ENCODE measurements at regions not wholly inside any gene's neighbourhood (a gene's known extent, or its start where the extent isn't known, plus 50 kb on each side); places are given as distances from the start of the nearest gene placed in this dataset.

DNA sequence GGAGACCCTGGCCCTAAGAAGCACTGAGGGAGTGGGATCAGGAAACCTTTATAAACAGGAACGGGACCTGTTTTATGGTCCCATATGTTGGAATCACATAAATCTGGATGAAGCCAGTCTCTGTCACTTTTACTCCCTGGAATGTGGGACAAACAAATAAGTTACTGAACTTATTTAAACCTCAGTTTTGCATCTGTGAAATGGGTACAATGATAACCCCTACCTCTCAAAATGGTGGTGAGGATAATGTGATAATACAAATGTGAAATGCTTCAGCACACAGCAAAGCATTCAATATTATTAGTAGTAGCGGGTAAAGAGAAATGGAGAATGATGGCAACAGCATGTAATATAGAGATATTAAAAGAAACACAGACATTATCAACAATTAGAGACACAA is 298.9 kb downstream of the ZSWIM6 start:
- BruUV-seq (replicated peaks), result no TSS peak
- H3F3A ChIP-seq (ENCODE audit: insufficient read depth, low read depth), result no peaks in the 10 kb centered on the region
- H2AFZ ChIP-seq, result no peak overlapping the region
- no peaks in the 10 kb centered on the region for H3K4me1 ChIP-seq (replicated peaks; ENCODE audit: insufficient read depth)
- ChIA-PET CTCF (no interaction called here), POLR2A (ENCODE audit: unreplicated experiment) (no interaction called here)
- H3K27ac ChIP-seq, result no peak overlapping the region
- no peaks in the 10 kb centered on the region for H3K36me3 ChIP-seq (ENCODE audit: low read depth)
- intact Hi-C loops (cut with micrococcal nuclease; ENCODE audit: unreplicated experiment), result no loop called here
- TF ChIP-seq EZH2 (IDR thresholded peaks at IDR 0.05; ENCODE audit: low read depth), result no peak
- TF ChIP-seq, protein P1, sequence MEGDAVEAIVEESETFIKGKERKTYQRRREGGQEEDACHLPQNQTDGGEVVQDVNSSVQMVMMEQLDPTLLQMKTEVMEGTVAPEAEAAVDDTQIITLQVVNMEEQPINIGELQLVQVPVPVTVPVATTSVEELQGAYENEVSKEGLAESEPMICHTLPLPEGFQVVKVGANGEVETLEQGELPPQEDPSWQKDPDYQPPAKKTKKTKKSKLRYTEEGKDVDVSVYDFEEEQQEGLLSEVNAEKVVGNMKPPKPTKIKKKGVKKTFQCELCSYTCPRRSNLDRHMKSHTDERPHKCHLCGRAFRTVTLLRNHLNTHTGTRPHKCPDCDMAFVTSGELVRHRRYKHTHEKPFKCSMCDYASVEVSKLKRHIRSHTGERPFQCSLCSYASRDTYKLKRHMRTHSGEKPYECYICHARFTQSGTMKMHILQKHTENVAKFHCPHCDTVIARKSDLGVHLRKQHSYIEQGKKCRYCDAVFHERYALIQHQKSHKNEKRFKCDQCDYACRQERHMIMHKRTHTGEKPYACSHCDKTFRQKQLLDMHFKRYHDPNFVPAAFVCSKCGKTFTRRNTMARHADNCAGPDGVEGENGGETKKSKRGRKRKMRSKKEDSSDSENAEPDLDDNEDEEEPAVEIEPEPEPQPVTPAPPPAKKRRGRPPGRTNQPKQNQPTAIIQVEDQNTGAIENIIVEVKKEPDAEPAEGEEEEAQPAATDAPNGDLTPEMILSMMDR (conservative IDR thresholded peaks at IDR 0.05), result no peak
- H3K4me2 ChIP-seq, result no peak overlapping the region
- H3K4me3 ChIP-seq, result no peak overlapping the region
- no peaks in the 10 kb centered on the region for H3K9me2 ChIP-seq (ENCODE audit: insufficient read depth)
- no peaks in the 10 kb centered on the region for H4K20me1 ChIP-seq (ENCODE audit: insufficient read depth)
- H3K9me3 ChIP-seq (ENCODE audit: insufficient read depth, low read depth), result no peaks in the 10 kb centered on the region
- H3K79me2 ChIP-seq (ENCODE audit: low read depth), result no peaks in the 10 kb centered on the region
- DNase-seq, result no peak
- peaks cover 13% of the 10 kb centered on the region for H3K27me3 ChIP-seq (ENCODE audit: insufficient read depth, low read depth)

DNA sequence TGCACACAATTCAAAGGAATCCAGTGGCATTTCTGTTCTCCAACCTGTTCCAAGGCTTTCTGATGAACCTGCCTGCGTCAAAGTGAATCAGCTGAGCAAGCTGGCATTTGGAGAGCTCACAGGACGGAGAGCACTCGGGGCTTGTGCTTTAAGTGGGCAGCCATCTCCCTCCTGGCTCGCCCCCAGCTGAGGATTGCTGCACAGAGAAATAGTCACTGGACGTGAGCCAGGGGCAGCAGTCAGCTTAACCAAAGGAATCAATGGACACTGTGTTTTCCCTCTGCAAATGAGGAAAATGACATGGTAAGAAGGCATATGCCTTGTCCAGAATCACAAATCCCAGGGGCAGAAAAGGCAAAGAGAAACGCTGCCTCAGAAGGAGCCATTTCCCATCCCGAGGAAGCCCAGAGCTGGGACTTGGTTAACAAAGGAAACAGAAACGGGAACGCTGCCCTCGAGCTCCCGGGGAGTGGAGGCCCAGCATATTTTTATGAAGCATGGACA is 299.4 kb downstream of the ZSWIM6 start:
- H3K9me2 ChIP-seq (ENCODE audit: insufficient read depth), result no peaks in the 10 kb centered on the region
- TF ChIP-seq, protein P1 (conservative IDR thresholded peaks at IDR 0.05), result no peak
- TF ChIP-seq EZH2 (IDR thresholded peaks at IDR 0.05; ENCODE audit: low read depth), result no peak
- intact Hi-C loops (cut with micrococcal nuclease; ENCODE audit: unreplicated experiment), result no loop called here
- no peak overlapping the region for H3K4me2 ChIP-seq
- BruUV-seq (replicated peaks), result no TSS peak
- H3K79me2 ChIP-seq (ENCODE audit: low read depth), result no peaks in the 10 kb centered on the region
- no peaks in the 10 kb centered on the region for H4K20me1 ChIP-seq (ENCODE audit: insufficient read depth)
- no peak for DNase-seq
- peaks cover 13% of the 10 kb centered on the region for H3K27me3 ChIP-seq (ENCODE audit: insufficient read depth, low read depth)
- ChIA-PET POLR2A (ENCODE audit: unreplicated experiment) (no interaction called here), CTCF (no interaction called here)
- no peaks in the 10 kb centered on the region for H3K9me3 ChIP-seq (ENCODE audit: insufficient read depth, low read depth)
- H3K27ac ChIP-seq, result no peak overlapping the region
- no peak overlapping the region for H3K4me3 ChIP-seq
- H3K36me3 ChIP-seq (ENCODE audit: low read depth), result no peaks in the 10 kb centered on the region
- no peaks in the 10 kb centered on the region for H3K4me1 ChIP-seq (replicated peaks; ENCODE audit: insufficient read depth)
- H2AFZ ChIP-seq, result no peak overlapping the region
- H3F3A ChIP-seq (ENCODE audit: insufficient read depth, low read depth), result no peaks in the 10 kb centered on the region

DNA sequence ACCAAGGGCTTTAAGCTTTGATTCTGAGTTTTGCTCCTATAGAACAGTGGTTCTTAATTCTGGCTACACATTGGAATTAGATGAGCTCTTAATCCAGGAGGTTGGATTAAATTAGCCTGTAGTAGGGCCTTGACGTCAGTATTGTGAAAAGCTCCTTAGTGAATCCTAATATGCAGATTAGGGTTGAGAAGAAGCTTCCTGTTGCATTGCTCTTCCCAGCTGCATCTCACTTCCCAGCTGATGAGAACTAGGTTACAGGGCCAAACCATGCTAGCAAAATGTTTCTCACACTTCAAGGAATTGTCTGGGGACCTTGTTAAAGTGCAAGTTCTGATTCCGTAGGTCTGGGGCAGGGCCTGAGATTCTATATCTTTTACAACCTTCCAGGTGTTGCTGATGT is 300.0 kb downstream of the ZSWIM6 start:
- CTCF ChIA-PET, result no interaction called here
- Histone ChIP-seq H3F3A (ENCODE audit: insufficient read depth, low read depth) (no peaks in the 10 kb centered on the region), H3K9me3 (ENCODE audit: insufficient read depth, low read depth) (no peaks in the 10 kb centered on the region), H3K27ac (no peak overlapping the region), H3K4me2 (no peak overlapping the region), H3K79me2 (ENCODE audit: low read depth) (no peaks in the 10 kb centered on the region), H3K4me3 (no peak overlapping the region), H3K27me3 (ENCODE audit: insufficient read depth, low read depth) (peaks cover 13% of the 10 kb centered on the region), H4K20me1 (ENCODE audit: insufficient read depth) (no peaks in the 10 kb centered on the region), H2AFZ (no peak overlapping the region), H3K9me2 (ENCODE audit: insufficient read depth) (no peaks in the 10 kb centered on the region), H3K36me3 (ENCODE audit: low read depth) (no peaks in the 10 kb centered on the region), H3K4me1 (replicated peaks; ENCODE audit: insufficient read depth) (no peaks in the 10 kb centered on the region)
- DNase-seq, result no peak
- intact Hi-C loops (cut with micrococcal nuclease; ENCODE audit: unreplicated experiment), result no loop called here
- no TSS peak for BruUV-seq (replicated peaks)
- TF ChIP-seq, protein P1 (conservative IDR thresholded peaks at IDR 0.05), result no peak
- TF ChIP-seq EZH2 (IDR thresholded peaks at IDR 0.05; ENCODE audit: low read depth), result no peak
- POLR2A ChIA-PET (ENCODE audit: unreplicated experiment), result no interaction called here
